ENCODE measurements at regions not wholly inside any gene's neighbourhood (a gene's known extent, or its start where the extent isn't known, plus 50 kb on each side); places are given as distances from the start of the nearest gene placed in this dataset.

DNA sequence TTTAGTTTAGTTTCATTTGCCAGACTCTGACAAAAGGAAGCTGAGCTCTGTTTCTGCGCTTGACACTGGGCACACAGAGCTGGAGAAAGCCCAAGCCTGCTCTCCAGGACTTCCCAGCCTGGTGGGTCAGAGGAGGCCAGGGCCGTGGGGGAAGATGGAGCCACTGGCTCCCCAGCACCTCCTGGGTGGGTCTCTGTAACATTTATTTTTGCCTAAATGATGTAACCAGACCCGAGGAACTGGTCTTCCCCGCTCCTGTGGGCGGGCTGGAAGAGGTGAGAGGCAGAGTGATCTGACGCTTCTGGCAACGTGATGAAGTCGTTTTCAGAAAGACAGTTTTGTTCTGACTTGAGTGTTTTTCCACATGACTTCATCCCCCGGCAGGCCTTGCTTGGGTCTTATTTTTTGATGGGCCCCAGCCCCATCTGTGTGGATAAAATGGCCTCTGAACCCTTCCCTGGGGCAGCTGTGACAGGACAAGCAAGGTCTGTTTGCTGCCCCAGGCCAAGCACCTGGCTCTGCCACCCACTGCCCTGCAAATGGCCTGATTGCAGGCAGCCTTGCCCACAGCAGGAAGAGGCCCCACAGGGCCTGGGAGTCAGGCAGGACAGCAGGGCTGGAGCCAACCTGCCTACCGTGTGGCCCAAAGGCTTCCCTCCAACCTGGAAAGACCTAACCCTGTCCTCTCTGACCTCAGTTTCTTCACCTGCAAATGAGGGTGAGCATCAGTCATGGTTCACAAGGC is 304.9 kb upstream of the ZMIZ1 start:
- Histone ChIP-seq H3F3A (replicated peaks; ENCODE audit: insufficient read depth) (no peaks in the 10 kb centered on the region), H3K27ac (ENCODE audit: low read depth in 2 of 2, low read length in 1 of 2) (peak overlapping the region in 1 of 2 experiments; percentile 48; a peak in 1 of 4 replicates), H4K20me1 (ENCODE audit: insufficient read depth) (no peaks in the 10 kb centered on the region), H3K36me3 (replicated peaks in 1 of 2; ENCODE audit: control insufficient read depth in 1 of 2, insufficient read depth in 2 of 2, low read length in 1 of 2) (no peaks in the 10 kb centered on the region), H3K9me3 (no peaks in the 10 kb centered on the region), H3K4me3 (ENCODE audit: low read depth in 2 of 2, low read length in 1 of 2) (no peak overlapping the region), H3K4me1 (ENCODE audit: control insufficient read depth in 1 of 2, insufficient read depth in 2 of 2, low read depth in 1 of 2, low read length in 1 of 2) (peaks cover 0 to 44% of the 10 kb centered on the region in 2 experiments; a peak in 1 of 4 replicates), H3K9ac (no peak overlapping the region), H3K4me2 (no peak overlapping the region), H3K27me3 (ENCODE audit: insufficient read depth) (no peaks in the 10 kb centered on the region), H3K79me2 (ENCODE audit: insufficient read depth) (no peaks in the 10 kb centered on the region), H2AFZ (ENCODE audit: low read depth) (no peak overlapping the region), H3K9me2 (no peaks in the 10 kb centered on the region)
- POLR2A ChIA-PET = no interaction called here
- WGBS (ENCODE audit: low lambda C conversion rate) = 79% methylated on average over 9 of the region's 10 CpGs
- CTCF ChIA-PET = no interaction called here
- DNase-seq = no peak
- TF ChIP-seq SMC3 (IDR thresholded peaks at IDR 0.05; ENCODE audit: low read depth, low read length) (no peak), ELF1 (IDR thresholded peaks at IDR 0.05) (no peak), FOXJ3 (CRISPR knock-in tag; IDR thresholded peaks at IDR 0.05) (no peak), FOXM1 (IDR thresholded peaks at IDR 0.05; ENCODE audit: low read depth) (no peak), GABPA (IDR thresholded peaks at IDR 0.05; ENCODE audit: low read depth) (no peak), CHD2 (IDR thresholded peaks at IDR 0.05; ENCODE audit: low read length, partially characterized antibody) (peak; percentile 9), TEAD4 (IDR thresholded peaks at IDR 0.05; ENCODE audit: borderline replicate concordance, insufficient read depth) (no peak), EP300 (IDR thresholded peaks at IDR 0.05; ENCODE audit: borderline replicate concordance in 1 of 2, low read depth in 1 of 2, low read length in 1 of 2) (peak in 1 of 2 experiments; percentile 12; a peak in 1 of 4 replicates)

DNA sequence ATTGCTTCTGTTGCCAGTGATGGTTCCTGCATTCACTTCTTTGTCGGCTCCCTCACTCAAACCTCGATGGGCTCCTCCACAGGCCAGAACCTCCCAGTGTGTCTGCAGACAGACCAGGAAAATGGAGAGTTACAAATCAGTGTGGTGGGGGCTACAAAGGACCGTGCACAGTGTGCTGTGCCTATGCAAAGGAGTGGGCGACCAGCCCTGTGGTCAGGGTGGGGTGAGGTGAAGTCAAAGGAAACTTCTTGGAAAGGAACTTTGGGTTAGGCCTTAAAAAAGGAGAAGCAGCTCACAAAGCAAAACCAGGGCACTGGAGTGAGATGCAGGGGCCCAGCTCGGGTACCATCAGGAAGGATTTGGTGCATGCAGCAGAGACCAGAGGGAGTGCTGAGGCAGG is 304.3 kb upstream of the ZMIZ1 start:
- WGBS (ENCODE audit: low lambda C conversion rate) = 90% methylated on average over 5 of the region's 5 CpGs
- Histone ChIP-seq H3K9me3 (no peaks in the 10 kb centered on the region), H3K27ac (ENCODE audit: low read depth in 2 of 2, low read length in 1 of 2) (peak overlapping the region in 1 of 2 experiments; percentile 48; a peak in 1 of 4 replicates), H3K36me3 (replicated peaks in 1 of 2; ENCODE audit: control insufficient read depth in 1 of 2, insufficient read depth in 2 of 2, low read length in 1 of 2) (no peaks in the 10 kb centered on the region), H3K4me2 (no peak overlapping the region), H3K27me3 (ENCODE audit: insufficient read depth) (no peaks in the 10 kb centered on the region), H3K4me1 (ENCODE audit: control insufficient read depth in 1 of 2, insufficient read depth in 2 of 2, low read depth in 1 of 2, low read length in 1 of 2) (peaks cover 0 to 48% of the 10 kb centered on the region in 2 experiments; a peak in 1 of 4 replicates), H3K9me2 (no peaks in the 10 kb centered on the region), H3F3A (replicated peaks; ENCODE audit: insufficient read depth) (no peaks in the 10 kb centered on the region), H3K79me2 (ENCODE audit: insufficient read depth) (no peaks in the 10 kb centered on the region), H3K4me3 (ENCODE audit: low read depth in 2 of 2, low read length in 1 of 2) (no peak overlapping the region), H3K9ac (no peak overlapping the region), H2AFZ (ENCODE audit: low read depth) (no peak overlapping the region), H4K20me1 (ENCODE audit: insufficient read depth) (no peaks in the 10 kb centered on the region)
- ChIA-PET CTCF (no interaction called here), POLR2A (no interaction called here)
- TF ChIP-seq, protein P1, sequence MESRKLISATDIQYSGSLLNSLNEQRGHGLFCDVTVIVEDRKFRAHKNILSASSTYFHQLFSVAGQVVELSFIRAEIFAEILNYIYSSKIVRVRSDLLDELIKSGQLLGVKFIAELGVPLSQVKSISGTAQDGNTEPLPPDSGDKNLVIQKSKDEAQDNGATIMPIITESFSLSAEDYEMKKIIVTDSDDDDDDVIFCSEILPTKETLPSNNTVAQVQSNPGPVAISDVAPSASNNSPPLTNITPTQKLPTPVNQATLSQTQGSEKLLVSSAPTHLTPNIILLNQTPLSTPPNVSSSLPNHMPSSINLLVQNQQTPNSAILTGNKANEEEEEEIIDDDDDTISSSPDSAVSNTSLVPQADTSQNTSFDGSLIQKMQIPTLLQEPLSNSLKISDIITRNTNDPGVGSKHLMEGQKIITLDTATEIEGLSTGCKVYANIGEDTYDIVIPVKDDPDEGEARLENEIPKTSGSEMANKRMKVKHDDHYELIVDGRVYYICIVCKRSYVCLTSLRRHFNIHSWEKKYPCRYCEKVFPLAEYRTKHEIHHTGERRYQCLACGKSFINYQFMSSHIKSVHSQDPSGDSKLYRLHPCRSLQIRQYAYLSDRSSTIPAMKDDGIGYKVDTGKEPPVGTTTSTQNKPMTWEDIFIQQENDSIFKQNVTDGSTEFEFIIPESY (IDR thresholded peaks at IDR 0.05; ENCODE audit: borderline replicate concordance, low read depth) = no peak
- TF ChIP-seq JUND (IDR thresholded peaks at IDR 0.05) = no peak
- TF ChIP-seq, protein P2, sequence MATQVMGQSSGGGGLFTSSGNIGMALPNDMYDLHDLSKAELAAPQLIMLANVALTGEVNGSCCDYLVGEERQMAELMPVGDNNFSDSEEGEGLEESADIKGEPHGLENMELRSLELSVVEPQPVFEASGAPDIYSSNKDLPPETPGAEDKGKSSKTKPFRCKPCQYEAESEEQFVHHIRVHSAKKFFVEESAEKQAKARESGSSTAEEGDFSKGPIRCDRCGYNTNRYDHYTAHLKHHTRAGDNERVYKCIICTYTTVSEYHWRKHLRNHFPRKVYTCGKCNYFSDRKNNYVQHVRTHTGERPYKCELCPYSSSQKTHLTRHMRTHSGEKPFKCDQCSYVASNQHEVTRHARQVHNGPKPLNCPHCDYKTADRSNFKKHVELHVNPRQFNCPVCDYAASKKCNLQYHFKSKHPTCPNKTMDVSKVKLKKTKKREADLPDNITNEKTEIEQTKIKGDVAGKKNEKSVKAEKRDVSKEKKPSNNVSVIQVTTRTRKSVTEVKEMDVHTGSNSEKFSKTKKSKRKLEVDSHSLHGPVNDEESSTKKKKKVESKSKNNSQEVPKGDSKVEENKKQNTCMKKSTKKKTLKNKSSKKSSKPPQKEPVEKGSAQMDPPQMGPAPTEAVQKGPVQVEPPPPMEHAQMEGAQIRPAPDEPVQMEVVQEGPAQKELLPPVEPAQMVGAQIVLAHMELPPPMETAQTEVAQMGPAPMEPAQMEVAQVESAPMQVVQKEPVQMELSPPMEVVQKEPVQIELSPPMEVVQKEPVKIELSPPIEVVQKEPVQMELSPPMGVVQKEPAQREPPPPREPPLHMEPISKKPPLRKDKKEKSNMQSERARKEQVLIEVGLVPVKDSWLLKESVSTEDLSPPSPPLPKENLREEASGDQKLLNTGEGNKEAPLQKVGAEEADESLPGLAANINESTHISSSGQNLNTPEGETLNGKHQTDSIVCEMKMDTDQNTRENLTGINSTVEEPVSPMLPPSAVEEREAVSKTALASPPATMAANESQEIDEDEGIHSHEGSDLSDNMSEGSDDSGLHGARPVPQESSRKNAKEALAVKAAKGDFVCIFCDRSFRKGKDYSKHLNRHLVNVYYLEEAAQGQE (IDR thresholded peaks at IDR 0.05; ENCODE audit: low read depth, low read length) = no peak
- no peak for TF ChIP-seq RXRA (IDR thresholded peaks at IDR 0.05; ENCODE audit: borderline replicate concordance, low read depth)
- TF ChIP-seq, protein P3, sequence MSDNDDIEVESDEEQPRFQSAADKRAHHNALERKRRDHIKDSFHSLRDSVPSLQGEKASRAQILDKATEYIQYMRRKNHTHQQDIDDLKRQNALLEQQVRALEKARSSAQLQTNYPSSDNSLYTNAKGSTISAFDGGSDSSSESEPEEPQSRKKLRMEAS (IDR thresholded peaks at IDR 0.05; ENCODE audit: low read depth) = no peak
- no peak for TF ChIP-seq ELF1 (IDR thresholded peaks at IDR 0.05)
- TF ChIP-seq SMC3 (IDR thresholded peaks at IDR 0.05; ENCODE audit: low read depth, low read length) = no peak
- DNase-seq = no peak
